HEK293 (cell line): ENCODE measurements at regions not wholly inside any gene's neighbourhood (a gene's known extent, or its start where the extent isn't known, plus 50 kb on each side); places are given as distances from the start of the nearest gene placed in this dataset.

Experiments
- CTCF ChIA-PET: fragments of 350-600 bp; formaldehyde crosslinking; extraction: SDS; loops from one replicate; lab custom pipeline; 2021; ENCODE audit warnings: antibody characterized with exemption; lab: Yijun Ruan, JAX
- POLR2A ChIA-PET: fragments of 300-600 bp; formaldehyde crosslinking; extraction: SDS; loops from one replicate; lab custom pipeline; 2020; ENCODE audit warnings: antibody characterized with exemption, inconsistent platforms; lab: Yijun Ruan, JAX
- H3K27ac ChIP-seq: fragments of 200-500 bp; sonication (Bioruptor generic); 2 replicates; pipeline ENCODE4 v1.5.1; 2014; ENCODE audit warnings: low read depth, low read length, control low read depth, inconsistent platforms; ENCODE audit errors: extremely low read depth
- H3K36me3 ChIP-seq, 2 experiments: fragments of 200-500 bp in 1 of 2; sonication (Bioruptor generic) in 1 of 2; 1 replicate in 1 of 2; 2 replicates in 1 of 2; pipeline ENCODE4 v1.5.1; 2014 to 2017; ENCODE audit warnings: inconsistent platforms in 2 of 2, low read length in 2 of 2; ENCODE audit not compliant: control insufficient read depth in 2 of 2, insufficient read depth in 1 of 2
- H3K4me1 ChIP-seq: fragments of 200-500 bp; sonication (Bioruptor generic); 2 replicates; pipeline ENCODE4 v1.5.1; 2014; ENCODE audit warnings: mild to moderate bottlenecking, low read length, inconsistent platforms; ENCODE audit not compliant: control insufficient read depth, insufficient read depth
- H3K4me3 ChIP-seq: 2 replicates; pipeline ENCODE4 v1.5.1; 2011; ENCODE audit warnings: low read depth, mild to moderate bottlenecking, control low read depth, low read length, moderate library complexity
- H3K9me3 ChIP-seq: fragments of 200-500 bp; sonication (Bioruptor generic); 2 replicates; pipeline ENCODE4 v1.5.1; 2014; ENCODE audit warnings: low read depth, low read length, inconsistent platforms; ENCODE audit not compliant: control insufficient read depth, insufficient read depth
- RBAK ChIP-seq: fragments of 450-650 bp; formaldehyde crosslinking; IDR thresholded peaks from 2 replicates; pipeline ENCODE4 v1.5.1; 2016; ENCODE audit warnings: missing biosample characterization, missing genetic modification characterization
- YY2 ChIP-seq: fragments of 450-650 bp; formaldehyde crosslinking; IDR thresholded peaks from 2 replicates; pipeline ENCODE4 v1.5.1; 2016; ENCODE audit warnings: missing biosample characterization, missing genetic modification characterization
- ZBTB20 ChIP-seq: fragments of 450-650 bp; formaldehyde crosslinking; IDR thresholded peaks from 2 replicates; pipeline ENCODE4 v1.5.1; 2016; ENCODE audit warnings: missing biosample characterization, missing genetic modification characterization
- ZIC2 ChIP-seq: fragments of 450-650 bp; formaldehyde crosslinking; IDR thresholded peaks from 2 replicates; pipeline ENCODE4 v1.5.1; 2016; ENCODE audit warnings: missing biosample characterization, missing genetic modification characterization
- ZNF133 ChIP-seq: fragments of 450-650 bp; formaldehyde crosslinking; IDR thresholded peaks from 2 replicates; pipeline ENCODE4 v1.5.1; 2016; ENCODE audit warnings: missing biosample characterization, missing genetic modification characterization
- ZNF239 ChIP-seq: fragments of 450-650 bp; formaldehyde crosslinking; IDR thresholded peaks from 2 replicates; pipeline ENCODE4 v1.5.1; 2016; ENCODE audit warnings: missing biosample characterization, missing genetic modification characterization
- ZNF335 ChIP-seq: fragments of 450-650 bp; formaldehyde crosslinking; conservative IDR thresholded peaks from 2 replicates; pipeline ENCODE4 v1.5.1; 2016; ENCODE audit warnings: missing biosample characterization, missing genetic modification characterization
- ZNF561 ChIP-seq: fragments of 450-650 bp; IDR thresholded peaks from 2 replicates; pipeline ENCODE4 v1.5.1; 2018; ENCODE audit warnings: missing biosample characterization, missing genetic modification characterization, borderline replicate concordance
- ZNF747 ChIP-seq: fragments of 450-650 bp; formaldehyde crosslinking; IDR thresholded peaks from 2 replicates; pipeline ENCODE4 v1.5.1; 2016; ENCODE audit warnings: missing biosample characterization, missing genetic modification characterization
- ZNF843 ChIP-seq: fragments of 450-650 bp; formaldehyde crosslinking; IDR thresholded peaks from 2 replicates; pipeline ENCODE4 v1.5.1; 2016; ENCODE audit warnings: missing biosample characterization, missing genetic modification characterization
- TF ChIP-seq, protein P1 (sequence below): fragments of 450-650 bp; formaldehyde crosslinking; IDR thresholded peaks from 2 replicates; pipeline ENCODE4 v1.5.1; 2017; ENCODE audit warnings: missing biosample characterization, missing genetic modification characterization
- TF ChIP-seq, protein P2 (sequence below): fragments of 450-650 bp; formaldehyde crosslinking; IDR thresholded peaks from 2 replicates; pipeline ENCODE4 v1.5.1; 2016; ENCODE audit warnings: missing biosample characterization, missing genetic modification characterization
- TF ChIP-seq, protein P3 (sequence below): fragments of 450-650 bp; formaldehyde crosslinking; IDR thresholded peaks from 2 replicates; pipeline ENCODE4 v1.5.0; 2017; ENCODE audit warnings: missing biosample characterization, missing genetic modification characterization, borderline replicate concordance

DNA sequence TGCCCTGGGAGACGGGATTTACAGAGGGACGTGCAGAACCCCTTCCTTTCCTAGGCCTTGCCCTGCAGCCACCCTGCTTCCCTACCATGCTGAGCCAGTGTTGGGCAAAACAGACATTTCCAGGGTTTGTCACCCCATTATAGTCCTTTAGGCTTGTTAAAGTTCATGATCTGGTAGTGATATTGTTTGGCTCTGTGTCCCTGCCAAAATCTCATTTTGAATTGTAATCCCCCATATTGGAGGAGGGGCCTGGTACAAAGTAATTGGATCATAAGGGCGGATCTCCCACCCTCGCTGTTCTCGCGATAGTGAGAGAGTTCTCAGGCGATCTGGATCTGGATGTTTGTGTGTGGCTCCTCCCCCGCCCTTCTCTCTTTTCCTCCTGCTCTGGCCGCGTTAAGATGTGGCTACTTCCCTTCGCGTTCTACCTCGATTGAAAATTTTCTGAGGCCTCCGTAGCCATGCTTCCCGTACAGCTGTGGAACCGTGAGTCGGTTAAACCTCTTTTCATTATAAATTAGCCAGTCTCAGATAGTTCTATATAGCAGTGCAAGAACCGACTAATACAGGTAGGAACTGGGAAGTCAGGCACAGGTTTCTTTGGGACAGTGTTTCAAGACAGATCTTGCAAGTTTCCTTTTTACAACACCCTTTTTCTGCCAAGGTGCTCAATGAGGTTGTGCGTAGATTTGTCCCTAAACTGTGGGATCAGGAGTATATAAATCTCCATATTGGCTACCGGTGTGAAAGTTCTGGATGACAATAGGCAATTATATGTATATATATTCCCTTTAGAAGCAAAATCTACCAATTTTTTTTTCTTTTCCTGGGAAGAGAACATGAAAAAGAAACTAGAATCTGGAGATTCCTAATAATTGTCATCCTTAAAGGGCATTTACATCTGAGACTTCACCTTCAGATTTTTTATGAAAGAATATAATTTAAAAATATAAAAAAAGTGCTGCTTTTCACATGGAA, 152.1 kb downstream of the SAMD5 start:
- no peak overlapping the region for H3K4me3 ChIP-seq
- no peak overlapping the region for H3K27ac ChIP-seq
- TF ChIP-seq ZNF843 (no peak), ZNF239 (no peak)
- TF ChIP-seq, protein P1, sequence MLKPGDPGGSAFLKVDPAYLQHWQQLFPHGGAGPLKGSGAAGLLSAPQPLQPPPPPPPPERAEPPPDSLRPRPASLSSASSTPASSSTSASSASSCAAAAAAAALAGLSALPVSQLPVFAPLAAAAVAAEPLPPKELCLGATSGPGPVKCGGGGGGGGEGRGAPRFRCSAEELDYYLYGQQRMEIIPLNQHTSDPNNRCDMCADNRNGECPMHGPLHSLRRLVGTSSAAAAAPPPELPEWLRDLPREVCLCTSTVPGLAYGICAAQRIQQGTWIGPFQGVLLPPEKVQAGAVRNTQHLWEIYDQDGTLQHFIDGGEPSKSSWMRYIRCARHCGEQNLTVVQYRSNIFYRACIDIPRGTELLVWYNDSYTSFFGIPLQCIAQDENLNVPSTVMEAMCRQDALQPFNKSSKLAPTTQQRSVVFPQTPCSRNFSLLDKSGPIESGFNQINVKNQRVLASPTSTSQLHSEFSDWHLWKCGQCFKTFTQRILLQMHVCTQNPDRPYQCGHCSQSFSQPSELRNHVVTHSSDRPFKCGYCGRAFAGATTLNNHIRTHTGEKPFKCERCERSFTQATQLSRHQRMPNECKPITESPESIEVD = no peak
- TF ChIP-seq, all 188 proteins: peak for 0
- ChIA-PET POLR2A (no interaction called here), CTCF (no interaction called here)
- 0 out of 2 replicates have a peak, but pooled peaks cover 3% of the 10 kb centered on the region for H3K4me1 ChIP-seq
- H3K9me3 ChIP-seq = no peaks in the 10 kb centered on the region
- no peaks in the 10 kb centered on the region for H3K36me3 ChIP-seq

DNA sequence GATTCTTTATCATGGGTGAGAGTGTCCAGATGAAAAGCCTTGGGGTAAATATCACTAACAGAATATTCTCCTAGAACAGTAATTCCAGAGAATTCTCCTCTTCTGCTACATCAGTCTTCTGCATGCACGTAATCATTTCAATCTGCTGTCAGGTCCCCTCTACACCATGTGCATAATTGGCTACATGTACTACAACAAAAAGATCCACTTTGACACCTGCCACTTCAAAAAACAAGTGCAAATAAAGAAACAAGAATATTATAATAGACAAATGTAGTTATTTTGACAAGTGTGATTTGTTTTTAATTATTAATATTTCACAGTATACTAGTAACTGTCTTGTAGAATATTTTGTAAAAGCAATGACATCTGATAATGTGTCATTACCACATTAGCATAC, 154.2 kb downstream of the SAMD5 start:
- Histone ChIP-seq H3K27ac (no peak overlapping the region), H3K36me3 (no peaks in the 10 kb centered on the region), H3K9me3 (no peaks in the 10 kb centered on the region), H3K4me1 (0 out of 2 replicates have a peak, but pooled peaks cover 3% of the 10 kb centered on the region), H3K4me3 (no peak overlapping the region)
- TF ChIP-seq ZNF133 (tag by site-specific recombination) (no peak), ZNF335 (no peak), ZNF747 (tag by site-specific recombination) (no peak), ZBTB20 (tag by site-specific recombination) (no peak), RBAK (no peak)
- ChIA-PET CTCF (no interaction called here), POLR2A (no interaction called here)

DNA sequence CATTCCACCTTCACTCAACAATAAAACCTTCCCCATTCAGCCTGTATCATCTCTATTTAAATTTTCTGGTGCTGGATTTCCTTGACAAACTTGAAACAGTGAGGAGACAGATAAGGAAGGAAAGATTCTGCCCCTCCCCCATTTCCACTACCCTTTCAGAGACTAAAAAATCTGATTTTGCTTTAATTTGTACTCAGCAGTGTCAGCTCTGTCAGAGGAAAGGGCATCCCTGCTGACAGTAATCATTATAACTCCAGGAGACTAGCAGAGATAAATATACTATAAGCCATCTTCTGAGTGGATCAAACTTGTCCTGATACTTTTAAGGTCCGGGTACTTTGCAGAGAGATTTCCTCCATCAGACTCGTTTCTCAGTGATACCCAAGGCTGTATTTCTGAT, 155.6 kb downstream of the SAMD5 start:
- no peaks in the 10 kb centered on the region for H3K36me3 ChIP-seq
- no peaks in the 10 kb centered on the region for H3K9me3 ChIP-seq
- 0 out of 2 replicates have a peak, but pooled peaks cover 3% of the 10 kb centered on the region for H3K4me1 ChIP-seq
- ChIA-PET CTCF (no interaction called here), POLR2A (interaction anchor here (0.7 kb wide), 1 partner anchor 1847 kb away, joined by 11 read pairs; no protein-coding TSS in a partner anchor)
- no peak overlapping the region for H3K4me3 ChIP-seq
- H3K27ac ChIP-seq = no peak overlapping the region
- TF ChIP-seq ZIC2 = peak; percentile 47
- TF ChIP-seq YY2 = no peak

DNA sequence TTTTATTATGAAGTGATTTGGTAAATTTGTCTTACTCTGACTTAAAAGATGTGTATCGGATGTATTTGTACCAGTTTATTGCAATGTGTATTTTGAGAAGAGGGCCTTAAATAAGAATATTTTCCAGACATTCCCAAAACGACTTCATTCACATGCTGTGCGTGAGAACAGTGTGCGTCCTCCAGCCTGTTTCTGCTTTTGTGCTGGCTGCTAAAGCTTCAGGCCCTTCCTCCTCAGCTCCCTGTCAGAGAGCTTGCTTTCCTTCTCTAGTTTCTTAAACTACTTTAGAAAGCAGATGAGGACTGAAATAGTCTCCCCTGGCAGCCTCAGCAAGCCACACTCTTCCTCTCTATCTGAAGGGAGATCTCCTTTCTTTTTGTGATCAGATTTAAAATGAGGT, 157.8 kb downstream of the SAMD5 start:
- H3K4me1 ChIP-seq = 0 out of 2 replicates have a peak, but pooled peaks cover 3% of the 10 kb centered on the region
- no peak overlapping the region for H3K4me3 ChIP-seq
- H3K27ac ChIP-seq = no peak overlapping the region
- TF ChIP-seq ZNF561 (tag by site-specific recombination) = no peak
- TF ChIP-seq, protein P2, sequence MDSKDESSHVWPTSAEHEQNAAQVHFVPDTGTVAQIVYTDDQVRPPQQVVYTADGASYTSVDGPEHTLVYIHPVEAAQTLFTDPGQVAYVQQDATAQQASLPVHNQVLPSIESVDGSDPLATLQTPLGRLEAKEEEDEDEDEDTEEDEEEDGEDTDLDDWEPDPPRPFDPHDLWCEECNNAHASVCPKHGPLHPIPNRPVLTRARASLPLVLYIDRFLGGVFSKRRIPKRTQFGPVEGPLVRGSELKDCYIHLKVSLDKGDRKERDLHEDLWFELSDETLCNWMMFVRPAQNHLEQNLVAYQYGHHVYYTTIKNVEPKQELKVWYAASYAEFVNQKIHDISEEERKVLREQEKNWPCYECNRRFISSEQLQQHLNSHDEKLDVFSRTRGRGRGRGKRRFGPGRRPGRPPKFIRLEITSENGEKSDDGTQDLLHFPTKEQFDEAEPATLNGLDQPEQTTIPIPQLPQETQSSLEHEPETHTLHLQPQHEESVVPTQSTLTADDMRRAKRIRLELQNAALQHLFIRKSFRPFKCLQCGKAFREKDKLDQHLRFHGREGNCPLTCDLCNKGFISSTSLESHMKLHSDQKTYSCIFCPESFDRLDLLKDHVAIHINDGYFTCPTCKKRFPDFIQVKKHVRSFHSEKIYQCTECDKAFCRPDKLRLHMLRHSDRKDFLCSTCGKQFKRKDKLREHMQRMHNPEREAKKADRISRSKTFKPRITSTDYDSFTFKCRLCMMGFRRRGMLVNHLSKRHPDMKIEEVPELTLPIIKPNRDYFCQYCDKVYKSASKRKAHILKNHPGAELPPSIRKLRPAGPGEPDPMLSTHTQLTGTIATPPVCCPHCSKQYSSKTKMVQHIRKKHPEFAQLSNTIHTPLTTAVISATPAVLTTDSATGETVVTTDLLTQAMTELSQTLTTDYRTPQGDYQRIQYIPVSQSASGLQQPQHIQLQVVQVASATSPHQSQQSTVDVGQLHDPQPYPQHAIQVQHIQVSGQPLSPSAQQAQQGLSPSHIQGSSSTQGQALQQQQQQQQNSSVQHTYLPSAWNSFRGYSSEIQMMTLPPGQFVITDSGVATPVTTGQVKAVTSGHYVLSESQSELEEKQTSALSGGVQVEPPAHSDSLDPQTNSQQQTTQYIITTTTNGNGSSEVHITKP (tag by site-specific recombination) = no peak
- TF ChIP-seq, protein P3, sequence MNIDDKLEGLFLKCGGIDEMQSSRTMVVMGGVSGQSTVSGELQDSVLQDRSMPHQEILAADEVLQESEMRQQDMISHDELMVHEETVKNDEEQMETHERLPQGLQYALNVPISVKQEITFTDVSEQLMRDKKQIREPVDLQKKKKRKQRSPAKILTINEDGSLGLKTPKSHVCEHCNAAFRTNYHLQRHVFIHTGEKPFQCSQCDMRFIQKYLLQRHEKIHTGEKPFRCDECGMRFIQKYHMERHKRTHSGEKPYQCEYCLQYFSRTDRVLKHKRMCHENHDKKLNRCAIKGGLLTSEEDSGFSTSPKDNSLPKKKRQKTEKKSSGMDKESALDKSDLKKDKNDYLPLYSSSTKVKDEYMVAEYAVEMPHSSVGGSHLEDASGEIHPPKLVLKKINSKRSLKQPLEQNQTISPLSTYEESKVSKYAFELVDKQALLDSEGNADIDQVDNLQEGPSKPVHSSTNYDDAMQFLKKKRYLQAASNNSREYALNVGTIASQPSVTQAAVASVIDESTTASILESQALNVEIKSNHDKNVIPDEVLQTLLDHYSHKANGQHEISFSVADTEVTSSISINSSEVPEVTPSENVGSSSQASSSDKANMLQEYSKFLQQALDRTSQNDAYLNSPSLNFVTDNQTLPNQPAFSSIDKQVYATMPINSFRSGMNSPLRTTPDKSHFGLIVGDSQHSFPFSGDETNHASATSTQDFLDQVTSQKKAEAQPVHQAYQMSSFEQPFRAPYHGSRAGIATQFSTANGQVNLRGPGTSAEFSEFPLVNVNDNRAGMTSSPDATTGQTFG (tag by site-specific recombination) = no peak
- POLR2A ChIA-PET = no interaction called here
- CTCF ChIA-PET = no interaction called here
- H3K9me3 ChIP-seq = no peaks in the 10 kb centered on the region
- no peaks in the 10 kb centered on the region for H3K36me3 ChIP-seq
